Osteocyte (in vitro differentiated cells): ENCODE measurements at regions not wholly inside any gene's neighbourhood (a gene's known extent, or its start where the extent isn't known, plus 50 kb on each side); places are given as distances from the start of the nearest gene placed in this dataset.

Experiments used
- DNase-seq: peaks from one replicate; pipeline ENCODE4 v3.0.0; 2021; ENCODE audit warnings: mixed read lengths; ENCODE audit not compliant: unreplicated experiment; ENCODE audit errors: extremely low spot score
- H3K27ac Mint-ChIP-seq: one replicate; pipeline ENCODE4 v1.8.0; 2021; ENCODE audit warnings: mild to moderate bottlenecking, mixed read lengths; ENCODE audit not compliant: unreplicated experiment
- H3K27me3 Mint-ChIP-seq: one replicate; pipeline ENCODE4 v1.8.0; 2021; ENCODE audit warnings: mixed read lengths; ENCODE audit not compliant: unreplicated experiment
- H3K36me3 Mint-ChIP-seq: one replicate; pipeline ENCODE4 v1.8.0; 2021; ENCODE audit warnings: mixed read lengths; ENCODE audit not compliant: unreplicated experiment
- H3K4me1 Mint-ChIP-seq: one replicate; pipeline ENCODE4 v1.8.0; 2021; ENCODE audit warnings: mixed read lengths; ENCODE audit not compliant: unreplicated experiment
- H3K4me3 Mint-ChIP-seq: one replicate; pipeline ENCODE4 v1.8.0; 2021; ENCODE audit warnings: mild to moderate bottlenecking, moderate library complexity, mixed read lengths; ENCODE audit not compliant: unreplicated experiment
- H3K9me3 Mint-ChIP-seq: one replicate; pipeline ENCODE4 v1.8.0; 2021; ENCODE audit warnings: mixed read lengths; ENCODE audit not compliant: unreplicated experiment
- TF ChIP-seq, protein P1 (sequence below): fragments of 200-600 bp; sonication (generic); IDR thresholded peaks from 2 replicates; pipeline ENCODE4 v1.5.0; 2021; ENCODE audit warnings: antibody characterized with exemption, mild to moderate bottlenecking, moderate library complexity

DNA sequence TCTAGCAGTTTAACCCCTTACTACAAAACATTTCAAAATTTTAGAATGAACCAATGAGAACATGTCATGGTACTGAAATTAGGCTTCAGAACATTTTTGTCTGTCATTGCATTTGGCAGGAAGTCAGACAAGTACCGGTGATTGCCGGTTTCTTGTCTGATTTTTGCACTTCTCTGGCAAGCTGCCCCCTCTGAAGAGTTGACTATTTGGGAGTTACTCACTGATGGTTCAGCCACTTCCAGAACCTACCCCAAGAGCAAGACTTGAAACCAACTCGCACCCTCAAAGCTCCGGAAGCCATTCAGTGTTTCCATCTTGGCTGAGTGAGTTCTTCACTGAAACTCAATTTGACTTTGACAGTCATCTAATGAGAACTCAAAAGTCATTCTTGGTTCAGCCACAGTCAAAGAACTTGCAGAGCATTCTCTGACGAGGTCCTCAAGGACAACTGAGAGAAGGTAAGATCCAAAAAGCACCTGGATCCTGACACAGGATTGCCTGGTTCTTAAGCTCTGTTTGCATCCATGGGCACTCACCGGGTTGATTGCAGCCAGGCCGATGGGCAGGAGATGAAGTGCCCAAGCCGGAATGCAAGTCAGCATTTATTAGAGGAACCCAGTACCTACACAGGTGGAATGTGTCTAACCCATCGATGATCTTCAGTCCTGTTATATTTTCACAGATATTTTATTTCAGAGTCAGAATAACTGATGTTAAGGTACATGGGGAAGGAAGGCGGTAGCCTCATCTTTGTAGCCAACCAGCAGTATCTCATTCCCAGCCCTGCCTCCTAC lies 93.6 kb downstream of the USP22 start:
- H3K27ac Mint-ChIP-seq = no peak overlapping the region
- TF ChIP-seq, protein P1, sequence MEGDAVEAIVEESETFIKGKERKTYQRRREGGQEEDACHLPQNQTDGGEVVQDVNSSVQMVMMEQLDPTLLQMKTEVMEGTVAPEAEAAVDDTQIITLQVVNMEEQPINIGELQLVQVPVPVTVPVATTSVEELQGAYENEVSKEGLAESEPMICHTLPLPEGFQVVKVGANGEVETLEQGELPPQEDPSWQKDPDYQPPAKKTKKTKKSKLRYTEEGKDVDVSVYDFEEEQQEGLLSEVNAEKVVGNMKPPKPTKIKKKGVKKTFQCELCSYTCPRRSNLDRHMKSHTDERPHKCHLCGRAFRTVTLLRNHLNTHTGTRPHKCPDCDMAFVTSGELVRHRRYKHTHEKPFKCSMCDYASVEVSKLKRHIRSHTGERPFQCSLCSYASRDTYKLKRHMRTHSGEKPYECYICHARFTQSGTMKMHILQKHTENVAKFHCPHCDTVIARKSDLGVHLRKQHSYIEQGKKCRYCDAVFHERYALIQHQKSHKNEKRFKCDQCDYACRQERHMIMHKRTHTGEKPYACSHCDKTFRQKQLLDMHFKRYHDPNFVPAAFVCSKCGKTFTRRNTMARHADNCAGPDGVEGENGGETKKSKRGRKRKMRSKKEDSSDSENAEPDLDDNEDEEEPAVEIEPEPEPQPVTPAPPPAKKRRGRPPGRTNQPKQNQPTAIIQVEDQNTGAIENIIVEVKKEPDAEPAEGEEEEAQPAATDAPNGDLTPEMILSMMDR = no peak
- peaks cover 9% of the 10 kb centered on the region for H3K4me1 Mint-ChIP-seq
- H3K36me3 Mint-ChIP-seq = peaks cover 41% of the 10 kb centered on the region
- no peak overlapping the region for H3K4me3 Mint-ChIP-seq
- DNase-seq = no peak
- peaks cover 5% of the 10 kb centered on the region for H3K9me3 Mint-ChIP-seq
- no peaks in the 10 kb centered on the region for H3K27me3 Mint-ChIP-seq
